AG04450 (cell line): ENCODE measurements at regions not wholly inside any gene's neighbourhood (a gene's known extent, or its start where the extent isn't known, plus 50 kb on each side); places are given as distances from the start of the nearest gene placed in this dataset.

Source experiments
- CTCF ChIA-PET: fragments of 300-600, 350-600 bp; formaldehyde crosslinking; extraction: SDS; loops from one replicate; lab custom pipeline; 2022; ENCODE audit warnings: antibody characterized with exemption, inconsistent platforms; lab: Charles Lee
- POLR2A ChIA-PET: fragments of 350-600 bp; formaldehyde crosslinking; extraction: SDS; loops from one replicate; lab custom pipeline; 2021; ENCODE audit warnings: antibody characterized with exemption, inconsistent platforms; lab: Yijun Ruan, JAX
- DNase-seq: peaks from one replicate; pipeline ENCODE4 v3.0.0-alpha.2; 2011; ENCODE audit warnings: low read depth, low spot score
- H3K27ac ChIP-seq: one replicate; pipeline ENCODE4 v1.5.1; 2012; ENCODE audit warnings: low read depth, low read length, control low read depth
- H3K27me3 ChIP-seq: one replicate; pipeline ENCODE4 v1.6.0; 2012; ENCODE audit warnings: low read length; ENCODE audit not compliant: control insufficient read depth, insufficient read depth
- H3K4me3 ChIP-seq: 2 replicates; pipeline ENCODE4 v1.5.1; 2011; ENCODE audit warnings: mild to moderate bottlenecking, low read depth, low read length, control low read depth
- H3K9me3 ChIP-seq: 2 replicates; pipeline ENCODE4 v1.5.1; 2012; ENCODE audit warnings: low read length; ENCODE audit not compliant: control insufficient read depth, insufficient read depth
- TF ChIP-seq, protein P1 (sequence below): IDR thresholded peaks from 2 replicates; pipeline ENCODE4 v1.5.1; 2011; ENCODE audit warnings: low read depth, low read length, control low read depth, inconsistent platforms

DNA sequence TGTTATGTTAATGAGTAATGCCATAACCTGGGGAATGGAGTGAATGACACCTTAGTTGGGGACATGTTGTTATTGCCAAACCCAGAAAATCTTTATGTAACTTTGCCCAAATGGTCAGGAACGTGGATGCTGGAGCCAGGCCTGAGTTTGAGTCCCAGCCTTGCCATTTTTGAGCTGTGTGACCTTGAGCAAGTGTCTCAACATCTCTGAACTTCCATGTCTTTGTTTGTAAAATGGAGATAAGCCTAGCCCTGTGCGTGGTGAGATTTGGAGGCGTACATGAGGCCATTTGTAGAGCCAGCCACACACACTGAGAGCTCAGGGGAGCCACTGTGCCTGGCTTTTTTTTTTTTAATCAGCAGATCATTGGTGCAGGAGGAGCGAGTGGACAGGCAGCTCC, 247.3 kb downstream of the FOXL1 start:
- TF ChIP-seq, protein P1, sequence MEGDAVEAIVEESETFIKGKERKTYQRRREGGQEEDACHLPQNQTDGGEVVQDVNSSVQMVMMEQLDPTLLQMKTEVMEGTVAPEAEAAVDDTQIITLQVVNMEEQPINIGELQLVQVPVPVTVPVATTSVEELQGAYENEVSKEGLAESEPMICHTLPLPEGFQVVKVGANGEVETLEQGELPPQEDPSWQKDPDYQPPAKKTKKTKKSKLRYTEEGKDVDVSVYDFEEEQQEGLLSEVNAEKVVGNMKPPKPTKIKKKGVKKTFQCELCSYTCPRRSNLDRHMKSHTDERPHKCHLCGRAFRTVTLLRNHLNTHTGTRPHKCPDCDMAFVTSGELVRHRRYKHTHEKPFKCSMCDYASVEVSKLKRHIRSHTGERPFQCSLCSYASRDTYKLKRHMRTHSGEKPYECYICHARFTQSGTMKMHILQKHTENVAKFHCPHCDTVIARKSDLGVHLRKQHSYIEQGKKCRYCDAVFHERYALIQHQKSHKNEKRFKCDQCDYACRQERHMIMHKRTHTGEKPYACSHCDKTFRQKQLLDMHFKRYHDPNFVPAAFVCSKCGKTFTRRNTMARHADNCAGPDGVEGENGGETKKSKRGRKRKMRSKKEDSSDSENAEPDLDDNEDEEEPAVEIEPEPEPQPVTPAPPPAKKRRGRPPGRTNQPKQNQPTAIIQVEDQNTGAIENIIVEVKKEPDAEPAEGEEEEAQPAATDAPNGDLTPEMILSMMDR: no peak
- no peak for DNase-seq
- Histone ChIP-seq H3K27ac (no peak overlapping the region), H3K4me3 (no peak overlapping the region), H3K27me3 (no peaks in the 10 kb centered on the region), H3K9me3 (no peaks in the 10 kb centered on the region; the same call in 1 of the 2 replicates)
- POLR2A ChIA-PET: no interaction called here
- CTCF ChIA-PET: no interaction called here

DNA sequence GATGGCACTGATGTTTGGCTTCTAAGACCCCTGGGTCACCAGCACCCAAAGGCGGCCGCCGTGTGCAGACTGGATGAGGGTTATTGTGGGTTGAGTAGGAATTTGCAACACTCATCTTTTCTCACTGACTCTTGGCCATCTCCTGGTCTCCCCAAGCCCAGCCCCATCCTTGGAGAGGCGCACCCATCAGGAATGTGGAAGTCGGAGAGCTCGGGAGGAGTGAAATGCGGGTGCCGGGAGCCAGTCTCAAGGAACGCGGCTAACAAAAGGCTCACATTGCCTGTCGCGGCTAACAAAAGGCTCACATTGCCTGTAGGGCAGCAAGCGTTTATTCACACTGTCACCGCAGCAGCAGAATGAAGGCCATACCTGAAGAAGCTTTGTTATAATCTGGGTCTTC, 248.6 kb downstream of the FOXL1 start:
- no peaks in the 10 kb centered on the region for H3K27me3 ChIP-seq

DNA sequence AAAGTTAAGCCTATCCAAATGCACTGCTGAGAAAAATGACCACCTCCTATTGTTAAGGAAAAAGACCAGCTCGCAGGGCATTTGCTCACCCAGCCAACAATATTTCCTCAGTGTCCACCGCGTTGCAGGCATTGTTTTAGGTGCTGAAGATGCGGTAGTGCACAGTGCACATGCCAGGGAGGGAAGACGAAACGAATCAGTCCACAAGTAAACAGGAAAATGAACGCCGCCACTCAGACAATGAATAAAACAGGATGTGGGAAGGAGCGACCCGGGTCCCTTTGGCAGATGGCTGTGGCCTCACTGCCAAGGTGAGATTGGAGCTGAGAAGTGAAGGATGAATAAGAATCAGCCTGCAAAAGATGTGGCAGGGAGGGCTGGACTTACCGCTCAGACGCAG, 249.2 kb downstream of the FOXL1 start:
- ChIA-PET CTCF (no interaction called here), POLR2A (no interaction called here)
- no peaks in the 10 kb centered on the region for H3K27me3 ChIP-seq
- no peak for DNase-seq
- H3K4me3 ChIP-seq: no peak overlapping the region
- TF ChIP-seq, protein P1: no peak
- H3K9me3 ChIP-seq: no peaks in the 10 kb centered on the region
- peak overlapping the region; percentile 21 for H3K27ac ChIP-seq

More for the DNA sequence above, 248.6 kb downstream of the FOXL1 start:
- TF ChIP-seq, protein P1: no peak
- ChIA-PET CTCF (no interaction called here), POLR2A (no interaction called here)
- Histone ChIP-seq H3K9me3 (no peaks in the 10 kb centered on the region; the same call in 1 of the 2 replicates), H3K27ac (no peak overlapping the region), H3K4me3 (no peak overlapping the region)
- no peak for DNase-seq

DNA sequence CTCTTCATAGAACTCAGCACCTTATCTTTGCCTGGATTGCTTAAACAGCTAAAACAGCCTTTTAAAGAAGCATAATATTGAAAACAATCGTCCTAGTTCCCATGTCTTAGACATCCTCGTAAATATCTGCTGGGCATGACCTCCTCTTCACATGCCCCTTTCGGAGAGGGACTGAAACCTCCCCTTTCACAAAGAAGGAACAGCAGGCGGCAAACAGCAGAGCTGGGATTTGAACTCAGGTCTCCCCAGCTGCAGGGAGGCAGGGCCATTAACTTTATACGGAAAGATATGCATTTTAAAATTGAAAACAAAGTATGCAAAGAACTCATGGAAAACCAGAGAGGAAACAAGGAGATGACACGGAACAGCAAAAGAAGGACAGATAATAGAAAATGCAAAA, 249.9 kb downstream of the FOXL1 start:
- Histone ChIP-seq H3K27ac (no peak overlapping the region), H3K9me3 (no peaks in the 10 kb centered on the region), H3K27me3 (no peaks in the 10 kb centered on the region), H3K4me3 (no peak overlapping the region)
- ChIA-PET CTCF (no interaction called here), POLR2A (no interaction called here)
- no peak for DNase-seq
- TF ChIP-seq, protein P1: no peak

DNA sequence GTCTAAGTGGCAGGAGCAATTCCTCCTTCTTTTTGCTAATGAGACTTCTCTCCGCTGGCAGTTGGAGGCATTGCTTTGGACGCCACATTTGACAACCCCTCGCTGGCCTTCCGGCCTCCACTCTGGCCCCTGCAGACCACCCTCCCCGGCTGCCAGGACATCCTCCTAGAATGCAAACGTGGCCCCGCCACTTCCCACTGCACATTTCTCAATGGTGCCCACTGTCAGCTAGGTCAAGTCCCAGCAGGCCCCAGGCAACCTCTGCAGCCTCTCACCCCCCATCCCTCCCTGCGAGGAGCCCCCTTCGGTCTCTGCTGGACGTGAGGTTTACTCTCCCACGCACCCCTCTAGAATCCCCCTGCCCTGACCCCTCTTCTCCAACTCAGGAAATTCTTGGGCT, 250.3 kb downstream of the FOXL1 start:
- POLR2A ChIA-PET: no interaction called here
- no peaks in the 10 kb centered on the region for H3K27me3 ChIP-seq
- H3K9me3 ChIP-seq: no peaks in the 10 kb centered on the region
- H3K4me3 ChIP-seq: no peak overlapping the region
- CTCF ChIA-PET: no interaction called here
- H3K27ac ChIP-seq: no peak overlapping the region
- no peak for DNase-seq
- TF ChIP-seq, protein P1: no peak
